ENCODE measurements at regions not wholly inside any gene's neighbourhood (a gene's known extent, or its start where the extent isn't known, plus 50 kb on each side); places are given as distances from the start of the nearest gene placed in this dataset.

GRCh38 chr19:16023146-16023915 lies 53.0 kb upstream of the TPM4 start:
- H3K27ac ChIP-seq (ENCODE audit: extremely low read length, insufficient read depth, low read length), result no peak overlapping the region
- H3K27me3 ChIP-seq (ENCODE audit: control insufficient read depth in 1 of 2, insufficient read depth in 2 of 2, low read length in 2 of 2), result peaks cover 1 to 22% of the 10 kb centered on the region in 2 experiments; a peak in 3 of 5 replicates
- WGBS (ENCODE audit: low lambda C conversion rate), result 100% methylated on average over 1 of the region's 14 CpGs
- ATAC-seq (no peak), FAIRE-seq (no peak), DNase-seq (ENCODE audit: low spot score) (no peak)
- no peaks in the 10 kb centered on the region for H3K9me3 ChIP-seq (ENCODE audit: low read length)
- POLR2A ChIA-PET, result no interaction called here
- H3K36me3 ChIP-seq (replicated peaks in 1 of 2; ENCODE audit: control insufficient read depth in 1 of 2, insufficient read depth in 2 of 2, low read length in 2 of 2), result no peaks in the 10 kb centered on the region
- intact Hi-C loops (cut with micrococcal nuclease; ENCODE audit: unreplicated experiment), result no loop called here
- no peak for TF ChIP-seq HIC2 (CRISPR knock-in tag; IDR thresholded peaks at IDR 0.05; ENCODE audit: low read depth)
- no peak for TF ChIP-seq SAP130 (CRISPR knock-in tag; IDR thresholded peaks at IDR 0.05; ENCODE audit: low read depth)
- no peak for TF ChIP-seq ZNF484 (CRISPR knock-in tag; IDR thresholded peaks at IDR 0.05; ENCODE audit: borderline replicate concordance, low read depth)
- no peak overlapping the region for H3K9ac ChIP-seq (ENCODE audit: insufficient read depth, low read depth, low read length)
- in situ Hi-C loops (cut with HindIII; ENCODE audit: extremely low pct_ligation_motif_present, low pct_unique_long_range_greater_than_20kb), result no loop called here
- no peaks in the 10 kb centered on the region for H3K79me2 ChIP-seq (ENCODE audit: insufficient read depth, low read length)
- no peak overlapping the region for H3K4me3 ChIP-seq (replicated peaks in 1 of 3; ENCODE audit: insufficient read depth in 1 of 3, low read depth in 2 of 3, low read length in 3 of 3)
- no peak overlapping the region for H3K4me2 ChIP-seq (ENCODE audit: low read depth, low read length)
- CTCF ChIA-PET (ENCODE audit: low intra/inter-chr PET ratio, low total read pairs), result no interaction called here
- no TSS peak for BruUV-seq (replicated peaks)
- H3K4me1 ChIP-seq (ENCODE audit: insufficient read depth, low read length), result no peaks in the 10 kb centered on the region
- no peaks in the 10 kb centered on the region for H4K20me1 ChIP-seq (ENCODE audit: insufficient read depth, low read length)
- no peak overlapping the region for H2AFZ ChIP-seq (ENCODE audit: low read length)

Measured in HepG2 (cell line).